ENCODE measurements at regions not wholly inside any gene's neighbourhood (a gene's known extent, or its start where the extent isn't known, plus 50 kb on each side); places are given as distances from the start of the nearest gene placed in this dataset.
"Not testable (repeated sequence)": the region's sequence is repeated elsewhere in the genome, so short reads cannot be mapped to it uniquely, and the experiment has no call there.

GRCh38 chr11:69588270-69588669 lies 52.7 kb upstream of the CCND1 start (continued):
- TF ChIP-seq RARB (CRISPR knock-in tag; IDR thresholded peaks at IDR 0.05), result no peak
- no peak for TF ChIP-seq CSDC2 (CRISPR knock-in tag; IDR thresholded peaks at IDR 0.05)
- TF ChIP-seq, protein P1, sequence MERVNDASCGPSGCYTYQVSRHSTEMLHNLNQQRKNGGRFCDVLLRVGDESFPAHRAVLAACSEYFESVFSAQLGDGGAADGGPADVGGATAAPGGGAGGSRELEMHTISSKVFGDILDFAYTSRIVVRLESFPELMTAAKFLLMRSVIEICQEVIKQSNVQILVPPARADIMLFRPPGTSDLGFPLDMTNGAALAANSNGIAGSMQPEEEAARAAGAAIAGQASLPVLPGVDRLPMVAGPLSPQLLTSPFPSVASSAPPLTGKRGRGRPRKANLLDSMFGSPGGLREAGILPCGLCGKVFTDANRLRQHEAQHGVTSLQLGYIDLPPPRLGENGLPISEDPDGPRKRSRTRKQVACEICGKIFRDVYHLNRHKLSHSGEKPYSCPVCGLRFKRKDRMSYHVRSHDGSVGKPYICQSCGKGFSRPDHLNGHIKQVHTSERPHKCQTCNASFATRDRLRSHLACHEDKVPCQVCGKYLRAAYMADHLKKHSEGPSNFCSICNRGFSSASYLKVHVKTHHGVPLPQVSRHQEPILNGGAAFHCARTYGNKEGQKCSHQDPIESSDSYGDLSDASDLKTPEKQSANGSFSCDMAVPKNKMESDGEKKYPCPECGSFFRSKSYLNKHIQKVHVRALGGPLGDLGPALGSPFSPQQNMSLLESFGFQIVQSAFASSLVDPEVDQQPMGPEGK (CRISPR knock-in tag; IDR thresholded peaks at IDR 0.05; ENCODE audit: borderline replicate concordance), result no peak
- no peak for TF ChIP-seq ZNF70 (CRISPR knock-in tag; IDR thresholded peaks at IDR 0.05)
- no peak for TF ChIP-seq TCF4 (CRISPR knock-in tag; IDR thresholded peaks at IDR 0.05; ENCODE audit: borderline replicate concordance)
- no peak for TF ChIP-seq ZFP30 (CRISPR knock-in tag; IDR thresholded peaks at IDR 0.05)
- no peak for TF ChIP-seq ZNF565 (CRISPR knock-in tag; conservative IDR thresholded peaks at IDR 0.05; ENCODE audit: low read depth)

GRCh38 chr11:69590088-69590487 lies 50.9 kb upstream of the CCND1 start:
- ATAC-seq, result not testable (repeated sequence)

Measured in SK-N-SH treated with all-trans-retinoic acid at 6 μM for 48 hours (cell line).